Erythroblast (primary cell): ENCODE measurements at regions not wholly inside any gene's neighbourhood (a gene's known extent, or its start where the extent isn't known, plus 50 kb on each side); places are given as distances from the start of the nearest gene placed in this dataset.

ENCODE experiments used
- GATA1 ChIP-seq: IDR thresholded peaks from 2 replicates; pipeline ENCODE4 v1.6.1; 2011; ENCODE audit warnings: low read depth, mild to moderate bottlenecking, control low read depth, low read length, moderate library complexity
- POLR2A ChIP-seq: IDR thresholded peaks from 2 replicates; pipeline ENCODE4 v1.6.1; 2011; ENCODE audit warnings: mild to moderate bottlenecking, low read length

DNA sequence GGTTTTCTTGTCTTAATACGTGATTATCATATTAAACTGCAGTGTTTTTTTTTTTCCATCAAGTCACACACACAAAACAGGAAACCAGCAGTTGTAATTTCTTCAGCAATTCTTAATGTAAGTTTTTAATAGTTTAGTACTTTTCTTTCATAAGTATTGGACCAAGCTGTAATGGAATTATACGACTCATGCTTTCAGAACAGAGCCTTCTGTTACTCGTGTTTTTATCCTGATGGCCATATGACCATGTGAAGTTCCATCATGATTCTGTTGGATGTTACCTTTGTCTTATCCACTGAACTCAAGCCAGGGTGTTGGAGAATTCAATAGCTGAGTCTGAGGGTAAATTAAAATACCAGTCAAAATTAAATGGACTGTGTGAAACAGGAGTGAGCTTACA, 72.0 kb upstream of the S1PR1 start:
- TF ChIP-seq POLR2A (no peak), GATA1 (no peak)
